ENCODE measurements at regions not wholly inside any gene's neighbourhood (a gene's known extent, or its start where the extent isn't known, plus 50 kb on each side); places are given as distances from the start of the nearest gene placed in this dataset.

- ChIA-PET CTCF (no interaction called here), POLR2A (no interaction called here)
- intact Hi-C loops (cut with micrococcal nuclease; ENCODE audit: unreplicated experiment) = no loop called here
- H3K4me3 ChIP-seq (ENCODE audit: low read depth in 2 of 2, low read length in 2 of 2) = no peak overlapping the region
- no TSS peak for BruUV-seq (replicated peaks)
- no peaks in the 10 kb centered on the region for H3K9me3 ChIP-seq (ENCODE audit: control insufficient read depth, insufficient read depth, low read depth, low read length)
- H3K27ac ChIP-seq (ENCODE audit: low read length) = no peak overlapping the region
- H3K27me3 ChIP-seq (ENCODE audit: control insufficient read depth, insufficient read depth, low read length) = no peaks in the 10 kb centered on the region; the same call in 1 of the 2 replicates
- TF ChIP-seq POLR2AphosphoS5 (IDR thresholded peaks at IDR 0.05; ENCODE audit: low read depth, low read length) = no peak
- TF ChIP-seq, protein P1, sequence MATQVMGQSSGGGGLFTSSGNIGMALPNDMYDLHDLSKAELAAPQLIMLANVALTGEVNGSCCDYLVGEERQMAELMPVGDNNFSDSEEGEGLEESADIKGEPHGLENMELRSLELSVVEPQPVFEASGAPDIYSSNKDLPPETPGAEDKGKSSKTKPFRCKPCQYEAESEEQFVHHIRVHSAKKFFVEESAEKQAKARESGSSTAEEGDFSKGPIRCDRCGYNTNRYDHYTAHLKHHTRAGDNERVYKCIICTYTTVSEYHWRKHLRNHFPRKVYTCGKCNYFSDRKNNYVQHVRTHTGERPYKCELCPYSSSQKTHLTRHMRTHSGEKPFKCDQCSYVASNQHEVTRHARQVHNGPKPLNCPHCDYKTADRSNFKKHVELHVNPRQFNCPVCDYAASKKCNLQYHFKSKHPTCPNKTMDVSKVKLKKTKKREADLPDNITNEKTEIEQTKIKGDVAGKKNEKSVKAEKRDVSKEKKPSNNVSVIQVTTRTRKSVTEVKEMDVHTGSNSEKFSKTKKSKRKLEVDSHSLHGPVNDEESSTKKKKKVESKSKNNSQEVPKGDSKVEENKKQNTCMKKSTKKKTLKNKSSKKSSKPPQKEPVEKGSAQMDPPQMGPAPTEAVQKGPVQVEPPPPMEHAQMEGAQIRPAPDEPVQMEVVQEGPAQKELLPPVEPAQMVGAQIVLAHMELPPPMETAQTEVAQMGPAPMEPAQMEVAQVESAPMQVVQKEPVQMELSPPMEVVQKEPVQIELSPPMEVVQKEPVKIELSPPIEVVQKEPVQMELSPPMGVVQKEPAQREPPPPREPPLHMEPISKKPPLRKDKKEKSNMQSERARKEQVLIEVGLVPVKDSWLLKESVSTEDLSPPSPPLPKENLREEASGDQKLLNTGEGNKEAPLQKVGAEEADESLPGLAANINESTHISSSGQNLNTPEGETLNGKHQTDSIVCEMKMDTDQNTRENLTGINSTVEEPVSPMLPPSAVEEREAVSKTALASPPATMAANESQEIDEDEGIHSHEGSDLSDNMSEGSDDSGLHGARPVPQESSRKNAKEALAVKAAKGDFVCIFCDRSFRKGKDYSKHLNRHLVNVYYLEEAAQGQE (IDR thresholded peaks at IDR 0.05; ENCODE audit: insufficient read depth in 1 of 2, low read depth in 2 of 2, low read length in 1 of 2) = no peak
- no peaks in the 10 kb centered on the region for H3K4me1 ChIP-seq (ENCODE audit: control insufficient read depth, insufficient read depth, low read length)
- DNase-seq (ENCODE audit: low read depth, low spot score) (no peak), ATAC-seq (no peak)
- in situ Hi-C loops (cut with HindIII; ENCODE audit: low pct_unique_long_range_greater_than_20kb, low sequenced_read_pairs) = no loop called here
- no peaks in the 10 kb centered on the region for H3K36me3 ChIP-seq (ENCODE audit: control insufficient read depth, insufficient read depth, low read length)
Observed at GRCh38 chr2:37830636-37831035, 94.5 kb upstream of the RMDN2 start.

DNA sequence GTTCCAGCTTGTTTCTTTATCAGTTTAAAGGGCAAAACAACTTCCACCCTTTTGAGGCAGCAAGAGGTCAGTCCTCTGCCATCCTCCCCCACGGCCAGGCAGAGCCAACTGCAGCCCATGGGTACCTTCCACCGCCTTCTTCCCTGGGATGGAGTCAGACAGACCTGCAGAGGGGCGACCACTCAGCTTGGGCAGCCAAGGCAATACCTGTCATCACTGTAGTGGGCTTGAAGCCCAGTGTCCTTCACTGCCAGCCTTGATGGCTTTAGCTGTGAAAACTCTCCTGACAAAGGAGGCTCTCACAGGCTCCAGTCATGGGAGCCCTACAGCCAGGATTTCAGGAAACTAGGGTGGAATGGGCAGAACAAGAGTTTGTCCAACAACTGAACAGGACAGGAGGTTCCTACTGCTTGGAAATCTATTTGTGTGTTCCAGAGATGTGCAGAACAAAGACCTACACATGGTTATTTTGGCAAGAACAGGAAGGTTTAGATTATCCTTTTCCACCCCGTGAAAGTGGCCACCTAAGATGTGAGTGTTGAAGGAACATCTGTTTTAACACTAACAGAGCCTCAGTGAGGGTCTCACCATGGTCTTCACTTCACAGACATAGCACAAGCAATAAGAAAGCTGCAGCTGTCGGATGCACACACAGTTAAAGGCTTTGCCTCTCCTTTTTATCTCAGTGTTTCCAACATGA is 93.9 kb upstream of the RMDN2 start:
- no peak for DNase-seq (ENCODE audit: low read depth, low spot score)
- no peak for TF ChIP-seq CTCF (IDR thresholded peaks at IDR 0.05)
- no peak for TF ChIP-seq TCF7L2 (IDR thresholded peaks at IDR 0.05; ENCODE audit: low read depth, low read length)
- TF ChIP-seq, protein P1 (IDR thresholded peaks at IDR 0.05; ENCODE audit: insufficient read depth in 1 of 2, low read depth in 2 of 2, low read length in 1 of 2) = no peak
- no peak for TF ChIP-seq SIN3A (IDR thresholded peaks at IDR 0.05; ENCODE audit: borderline replicate concordance, insufficient read depth, low read depth, low read length)
- no peak for TF ChIP-seq POLR2AphosphoS5 (IDR thresholded peaks at IDR 0.05; ENCODE audit: low read depth, low read length)
- Histone ChIP-seq H3K4me3 (ENCODE audit: low read depth in 2 of 2, low read length in 2 of 2) (no peak overlapping the region), H3K27me3 (ENCODE audit: control insufficient read depth, insufficient read depth, low read length) (no peaks in the 10 kb centered on the region; the same call in 1 of the 2 replicates), H3K4me1 (ENCODE audit: control insufficient read depth, insufficient read depth, low read length) (no peaks in the 10 kb centered on the region), H3K36me3 (ENCODE audit: control insufficient read depth, insufficient read depth, low read length) (no peaks in the 10 kb centered on the region), H3K9me3 (ENCODE audit: control insufficient read depth, insufficient read depth, low read depth, low read length) (no peaks in the 10 kb centered on the region), H3K27ac (ENCODE audit: low read length) (no peak overlapping the region)
- CTCF ChIA-PET = no interaction called here
- POLR2A ChIA-PET = no interaction called here
- intact Hi-C loops (cut with micrococcal nuclease; ENCODE audit: unreplicated experiment) = no loop called here
- in situ Hi-C loops (cut with HindIII; ENCODE audit: low pct_unique_long_range_greater_than_20kb, low sequenced_read_pairs) = no loop called here
- BruUV-seq (replicated peaks) = no TSS peak
- ATAC-seq = no peak
